Mesothelial cell of epicardium (in vitro differentiated cells): ENCODE measurements at regions not wholly inside any gene's neighbourhood (a gene's known extent, or its start where the extent isn't known, plus 50 kb on each side); places are given as distances from the start of the nearest gene placed in this dataset.
A peak's percentile ranks its signal among the peaks of the same experiment; 100 is the strongest.

ENCODE experiments used
- DNase-seq, 2 experiments: peaks; one replicate each; pipeline ENCODE4 v3.0.0; 2021; ENCODE audit warnings: low spot score in 2 of 2; ENCODE audit not compliant: unreplicated experiment in 2 of 2
- H3K27ac Mint-ChIP-seq: 2 replicates; pipeline ENCODE4 v1.8.0; 2021; ENCODE audit warnings: mixed read lengths
- H3K27me3 Mint-ChIP-seq: 2 replicates; pipeline ENCODE4 v1.8.0; 2021; ENCODE audit warnings: low read depth, mixed read lengths
- H3K36me3 Mint-ChIP-seq: 2 replicates; pipeline ENCODE4 v1.8.0; 2021; ENCODE audit warnings: mixed read lengths
- H3K4me1 Mint-ChIP-seq: 2 replicates; pipeline ENCODE4 v1.8.0; 2021; ENCODE audit warnings: mixed read lengths
- H3K4me3 Mint-ChIP-seq: 2 replicates; pipeline ENCODE4 v1.8.0; 2021; ENCODE audit warnings: mild to moderate bottlenecking, moderate library complexity, mixed read lengths
- H3K9me3 Mint-ChIP-seq: 2 replicates; pipeline ENCODE4 v1.8.0; 2021; ENCODE audit warnings: mixed read lengths
- TF ChIP-seq, protein P1 (sequence below): fragments of 200-600 bp; sonication (generic); IDR thresholded peaks from one replicate; pipeline ENCODE4 v1.5.0; 2021; ENCODE audit warnings: antibody characterized with exemption; ENCODE audit not compliant: unreplicated experiment

- Mint-ChIP-seq H3K27me3 (no peaks in the 10 kb centered on the region), H3K36me3 (no peaks in the 10 kb centered on the region), H3K4me1 (peaks cover 16% of the 10 kb centered on the region), H3K27ac (no peak overlapping the region), H3K9me3 (no peaks in the 10 kb centered on the region), H3K4me3 (no peak overlapping the region)
- TF ChIP-seq, protein P1, sequence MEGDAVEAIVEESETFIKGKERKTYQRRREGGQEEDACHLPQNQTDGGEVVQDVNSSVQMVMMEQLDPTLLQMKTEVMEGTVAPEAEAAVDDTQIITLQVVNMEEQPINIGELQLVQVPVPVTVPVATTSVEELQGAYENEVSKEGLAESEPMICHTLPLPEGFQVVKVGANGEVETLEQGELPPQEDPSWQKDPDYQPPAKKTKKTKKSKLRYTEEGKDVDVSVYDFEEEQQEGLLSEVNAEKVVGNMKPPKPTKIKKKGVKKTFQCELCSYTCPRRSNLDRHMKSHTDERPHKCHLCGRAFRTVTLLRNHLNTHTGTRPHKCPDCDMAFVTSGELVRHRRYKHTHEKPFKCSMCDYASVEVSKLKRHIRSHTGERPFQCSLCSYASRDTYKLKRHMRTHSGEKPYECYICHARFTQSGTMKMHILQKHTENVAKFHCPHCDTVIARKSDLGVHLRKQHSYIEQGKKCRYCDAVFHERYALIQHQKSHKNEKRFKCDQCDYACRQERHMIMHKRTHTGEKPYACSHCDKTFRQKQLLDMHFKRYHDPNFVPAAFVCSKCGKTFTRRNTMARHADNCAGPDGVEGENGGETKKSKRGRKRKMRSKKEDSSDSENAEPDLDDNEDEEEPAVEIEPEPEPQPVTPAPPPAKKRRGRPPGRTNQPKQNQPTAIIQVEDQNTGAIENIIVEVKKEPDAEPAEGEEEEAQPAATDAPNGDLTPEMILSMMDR: no peak
- DNase-seq: no peak
Observed at GRCh38 chr17:72297326-72298115, 176.7 kb downstream of the SOX9 start.

DNA sequence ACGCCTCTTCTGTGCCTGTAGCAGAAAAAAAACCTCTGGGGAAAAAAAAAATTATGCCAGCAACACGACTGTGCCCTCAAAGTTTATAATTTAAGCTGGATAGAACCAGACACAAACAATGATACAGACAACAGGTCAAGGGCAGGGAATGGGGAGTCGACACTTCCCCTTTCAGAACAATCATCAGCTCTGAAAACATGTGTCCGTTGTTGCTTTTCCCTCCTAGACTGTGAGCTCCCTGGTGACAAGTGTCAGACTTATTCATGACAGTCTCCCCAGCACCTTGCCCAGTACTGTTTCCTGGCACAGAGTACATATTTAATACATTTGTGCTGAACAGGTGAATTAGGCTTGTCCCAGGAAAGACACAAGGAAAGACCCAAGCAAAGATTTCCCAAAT, 178.3 kb downstream of the SOX9 start:
- H3K27ac Mint-ChIP-seq: no peak overlapping the region
- no peaks in the 10 kb centered on the region for H3K9me3 Mint-ChIP-seq

DNA sequence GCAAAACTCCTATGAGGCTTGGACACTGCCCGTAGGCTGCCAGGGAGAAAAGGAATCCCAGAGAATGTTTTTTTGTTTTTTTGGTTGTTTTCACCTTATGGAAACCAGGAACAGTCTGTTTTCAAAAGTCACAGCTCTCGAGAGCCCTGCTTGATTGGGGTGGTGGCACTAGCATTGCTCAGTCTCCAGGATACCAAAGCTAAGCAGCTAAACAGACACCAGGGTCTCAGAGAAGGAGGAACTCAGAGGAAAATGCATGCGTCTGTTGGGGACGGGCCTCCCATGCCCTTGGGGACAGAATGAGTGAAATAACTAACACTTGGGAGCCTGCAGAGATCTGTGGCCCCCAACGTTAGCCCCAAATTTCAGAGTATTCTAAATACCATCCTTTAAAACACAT, 178.8 kb downstream of the SOX9 start:
- Mint-ChIP-seq H3K27ac (peak overlapping the region; percentile 36), H3K4me1 (peaks cover 16% of the 10 kb centered on the region), H3K36me3 (no peaks in the 10 kb centered on the region), H3K9me3 (no peaks in the 10 kb centered on the region), H3K4me3 (no peak overlapping the region), H3K27me3 (no peaks in the 10 kb centered on the region)
- TF ChIP-seq, protein P1: no peak
- no peak for DNase-seq

More for the DNA sequence above, 178.3 kb downstream of the SOX9 start:
- TF ChIP-seq, protein P1: no peak
- no peak for DNase-seq
- Mint-ChIP-seq H3K27me3 (no peaks in the 10 kb centered on the region), H3K4me3 (no peak overlapping the region), H3K36me3 (no peaks in the 10 kb centered on the region), H3K4me1 (peaks cover 16% of the 10 kb centered on the region)

DNA sequence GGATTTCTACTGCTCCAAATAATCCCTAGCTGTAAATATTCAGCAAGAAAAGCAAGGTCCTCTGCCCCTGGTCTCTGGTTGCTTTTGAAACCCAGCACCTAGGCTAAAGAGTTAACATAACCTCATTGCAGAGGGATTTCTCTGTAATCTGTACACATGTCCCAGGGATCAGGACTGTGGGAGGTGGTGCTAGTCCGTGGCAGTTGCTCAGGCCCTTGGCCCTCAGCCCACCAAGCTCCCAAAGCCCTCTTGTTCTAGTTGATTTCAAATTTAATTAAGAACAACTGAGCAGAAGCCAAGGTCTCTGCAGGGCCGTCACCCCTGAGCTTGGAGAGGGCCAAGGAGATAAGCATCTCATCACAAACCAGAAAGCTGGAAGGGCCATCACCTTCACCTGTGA, 181.1 kb downstream of the SOX9 start:
- TF ChIP-seq, protein P1: no peak
- no peak for DNase-seq
- Mint-ChIP-seq H3K9me3 (no peaks in the 10 kb centered on the region), H3K4me3 (no peak overlapping the region), H3K36me3 (no peaks in the 10 kb centered on the region), H3K27ac (no peak overlapping the region), H3K27me3 (no peaks in the 10 kb centered on the region), H3K4me1 (peaks cover 19% of the 10 kb centered on the region)

DNA sequence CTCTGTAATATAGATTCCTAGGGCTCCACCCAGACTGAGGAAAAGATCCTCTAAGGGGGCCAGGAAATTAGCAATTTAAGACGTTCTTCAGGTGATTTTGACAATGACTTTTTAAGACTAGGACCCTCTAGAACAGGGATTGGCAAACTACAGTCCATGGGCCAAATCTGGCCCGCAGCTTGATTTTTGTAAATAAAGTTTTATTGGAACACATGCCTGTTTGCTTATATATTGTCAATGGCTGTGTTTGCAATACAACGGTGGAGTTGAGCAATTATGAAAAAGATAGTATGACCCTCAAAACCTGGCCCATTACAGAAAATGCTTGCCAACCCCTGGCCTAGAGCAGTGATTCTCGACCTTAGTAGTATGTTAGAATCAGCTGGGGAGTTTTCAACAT, 181.9 kb downstream of the SOX9 start:
- no peaks in the 10 kb centered on the region for H3K36me3 Mint-ChIP-seq
- DNase-seq: no peak
- H3K27me3 Mint-ChIP-seq: no peaks in the 10 kb centered on the region
- H3K4me1 Mint-ChIP-seq: peaks cover 16% of the 10 kb centered on the region
- H3K9me3 Mint-ChIP-seq: no peaks in the 10 kb centered on the region
- TF ChIP-seq, protein P1: no peak
- H3K27ac Mint-ChIP-seq: no peak overlapping the region
- no peak overlapping the region for H3K4me3 Mint-ChIP-seq
